PC-3 (cell line): ENCODE measurements at regions not wholly inside any gene's neighbourhood (a gene's known extent, or its start where the extent isn't known, plus 50 kb on each side); places are given as distances from the start of the nearest gene placed in this dataset.

ENCODE experiments used
- ATAC-seq: fragments of 200-7000 bp; cut with Tn5 transposase; 2 replicates; pipeline ENCODE4 v1.9.1; 2020; ENCODE audit warnings: mild to moderate bottlenecking, moderate library complexity
- BruUV-seq: library from RNA; stranded (reverse); fragments of 400-500 nt; replicated peaks from 2 replicates; lab custom pipeline; 2021; lab: Mats Ljungman, UMichigan
- CTCF ChIA-PET: fragments of 300-600 bp; sonication (Branson Sonifier 250); formaldehyde crosslinking; loops from one replicate; lab custom pipeline; 2022; ENCODE audit warnings: antibody characterized with exemption; lab: Charles Lee
- POLR2A ChIA-PET: fragments of 300-600 bp; sonication (Branson Sonifier 250); formaldehyde crosslinking; loops from one replicate; lab custom pipeline; 2022; ENCODE audit warnings: antibody characterized with exemption; ENCODE audit not compliant: unreplicated experiment; lab: Charles Lee
- DNase-seq: peaks from one replicate; pipeline ENCODE4 v3.0.0-alpha.2; 2015
- H2AFZ ChIP-seq: fragments of 300-600 bp; sonication (generic); 2 replicates; pipeline ENCODE4 v1.6.0; 2016; ENCODE audit warnings: antibody characterized with exemption, low read length
- H3F3A ChIP-seq: fragments of 300-600 bp; sonication (generic); one replicate; pipeline ENCODE4 v1.6.0; 2017; ENCODE audit warnings: antibody characterized with exemption, low read length, control low read depth, mild to moderate bottlenecking; ENCODE audit not compliant: unreplicated experiment
- H3K27ac ChIP-seq: fragments of 300-600 bp; sonication (generic); 2 replicates; pipeline ENCODE4 v1.5.1; 2016; ENCODE audit warnings: mild to moderate bottlenecking, low read length
- H3K27me3 ChIP-seq: fragments of 300-600 bp; sonication (generic); 2 replicates; pipeline ENCODE4 v1.6.1; 2016; ENCODE audit warnings: low read length, mixed read lengths
- H3K36me3 ChIP-seq: fragments of 300-600 bp; sonication (generic); 2 replicates; pipeline ENCODE4 v1.6.1; 2016; ENCODE audit warnings: low read depth, mixed run types, low read length, mixed read lengths
- H3K4me1 ChIP-seq: fragments of 300-600 bp; sonication (generic); 2 replicates; pipeline ENCODE4 v1.5.1; 2016; ENCODE audit warnings: low read length; ENCODE audit not compliant: insufficient read depth
- H3K4me2 ChIP-seq: fragments of 300-600 bp; sonication (generic); 2 replicates; pipeline ENCODE4 v1.6.0; 2016; ENCODE audit warnings: low read length
- H3K4me3 ChIP-seq: fragments of 300-600 bp; sonication (generic); 2 replicates; pipeline ENCODE4 v1.5.1; 2016; ENCODE audit warnings: mild to moderate bottlenecking, low read length, mixed read lengths
- H3K79me2 ChIP-seq: fragments of 300-600 bp; sonication (generic); 2 replicates; pipeline ENCODE4 v1.6.1; 2017; ENCODE audit warnings: low read length, mixed read lengths
- H3K9ac ChIP-seq: fragments of 300-600 bp; sonication (generic); 2 replicates; pipeline ENCODE4 v1.6.0; 2016; ENCODE audit warnings: mild to moderate bottlenecking, low read length
- H3K9me2 ChIP-seq: fragments of 300-600 bp; sonication (generic); replicated peaks from 2 replicates; pipeline ENCODE4 v1.6.1; 2016; ENCODE audit warnings: mixed run types, low read length, mixed read lengths
- H3K9me3 ChIP-seq: fragments of 300-600 bp; sonication (generic); 2 replicates; pipeline ENCODE4 v1.6.1; 2016; ENCODE audit warnings: low read length, mixed read lengths
- H4K20me1 ChIP-seq: fragments of 300-600 bp; sonication (generic); 2 replicates; pipeline ENCODE4 v1.6.1; 2016; ENCODE audit warnings: low read length, mixed read lengths
- CTCF ChIP-seq: fragments of 300-600 bp; sonication (generic); conservative IDR thresholded peaks from 2 replicates; pipeline ENCODE4 v1.5.1; 2017; ENCODE audit warnings: antibody characterized with exemption, low read depth, mild to moderate bottlenecking, low read length
- EZH2 ChIP-seq: fragments of 300-600 bp; sonication (generic); IDR thresholded peaks from one replicate; pipeline ENCODE4 v1.6.1; 2017; ENCODE audit warnings: antibody characterized with exemption, mild to moderate bottlenecking, low read length; ENCODE audit not compliant: unreplicated experiment
- EZH2phosphoT487 ChIP-seq: fragments of 300-600 bp; sonication (generic); IDR thresholded peaks from 2 replicates; pipeline ENCODE4 v1.6.1; 2018; ENCODE audit warnings: mild to moderate bottlenecking, antibody characterized with exemption, low read length, borderline replicate concordance
- intact Hi-C: fragments of 100-400 bp; cut with micrococcal nuclease; formaldehyde crosslinking; loops from 2 replicates; pipeline ENCODE4 v1.9.0; 2023

DNA sequence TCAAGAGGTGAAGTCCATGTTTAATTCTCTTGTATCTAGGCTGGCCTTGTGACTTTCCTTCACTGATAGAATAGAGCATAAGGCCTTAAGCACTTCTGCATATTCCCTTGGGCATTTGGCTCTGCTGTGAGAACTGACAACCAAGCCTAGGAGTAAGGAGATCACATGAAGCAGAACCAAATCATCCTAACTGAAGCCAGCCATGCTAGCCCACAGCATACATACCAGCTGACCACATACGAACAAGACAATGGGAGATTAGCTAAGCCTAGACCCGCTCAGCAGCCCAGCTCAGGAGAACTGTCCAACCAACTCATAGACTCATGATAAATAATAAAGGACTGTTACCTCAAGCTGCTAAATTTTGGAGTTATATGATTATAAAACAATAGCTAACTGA is 114.6 kb upstream of the NEK7 start:
- Histone ChIP-seq H3K36me3 (no peaks in the 10 kb centered on the region), H3K27me3 (no peaks in the 10 kb centered on the region), H4K20me1 (no peaks in the 10 kb centered on the region), H3K9me3 (no peaks in the 10 kb centered on the region), H3K4me2 (no peak overlapping the region), H3K9ac (no peak overlapping the region), H2AFZ (no peak overlapping the region), H3F3A (no peaks in the 10 kb centered on the region), H3K79me2 (no peaks in the 10 kb centered on the region), H3K27ac (no peak overlapping the region), H3K4me1 (no peaks in the 10 kb centered on the region), H3K4me3 (no peak overlapping the region), H3K9me2 (no peaks in the 10 kb centered on the region)
- ChIA-PET CTCF (no interaction called here), POLR2A (no interaction called here)
- TF ChIP-seq EZH2phosphoT487 (no peak), CTCF (no peak), EZH2 (no peak)
- no TSS peak for BruUV-seq
- ATAC-seq (no peak), DNase-seq (no peak)
- intact Hi-C loops, result no loop called here

- DNase-seq, result no peak
- no TSS peak for BruUV-seq
These were observed 108.9 kb upstream of the NEK7 start for GRCh38 chr1:198047913-198048312.

GRCh38 chr1:198054510-198054909 is 102.3 kb upstream of the NEK7 start:
- ChIA-PET POLR2A (no interaction called here), CTCF (no interaction called here)
- Histone ChIP-seq H3K27me3 (no peaks in the 10 kb centered on the region), H3K9me3 (no peaks in the 10 kb centered on the region), H3K27ac (no peak overlapping the region), H3K9me2 (no peaks in the 10 kb centered on the region), H3K4me1 (no peaks in the 10 kb centered on the region), H2AFZ (no peak overlapping the region), H3K79me2 (no peaks in the 10 kb centered on the region), H3K36me3 (no peaks in the 10 kb centered on the region), H3K9ac (no peak overlapping the region), H3K4me2 (no peak overlapping the region), H4K20me1 (no peaks in the 10 kb centered on the region), H3K4me3 (no peak overlapping the region), H3F3A (no peaks in the 10 kb centered on the region)
- DNase-seq (no peak), ATAC-seq (no peak)
- BruUV-seq, result no TSS peak
- TF ChIP-seq EZH2 (no peak), EZH2phosphoT487 (no peak), CTCF (no peak)
- intact Hi-C loops, result no loop called here

More at GRCh38 chr1:198047913-198048312, 108.9 kb upstream of the NEK7 start:
- H3F3A ChIP-seq, result no peaks in the 10 kb centered on the region
- no peak overlapping the region for H3K9ac ChIP-seq
- no peaks in the 10 kb centered on the region for H3K36me3 ChIP-seq
- H3K9me2 ChIP-seq, result no peaks in the 10 kb centered on the region
- TF ChIP-seq EZH2phosphoT487, result no peak
- TF ChIP-seq CTCF, result no peak
- TF ChIP-seq EZH2, result no peak
- no peak overlapping the region for H3K4me2 ChIP-seq
- H3K9me3 ChIP-seq, result no peaks in the 10 kb centered on the region
- no peak overlapping the region for H3K4me3 ChIP-seq
- CTCF ChIA-PET, result no interaction called here
- no peak overlapping the region for H2AFZ ChIP-seq
- H3K27ac ChIP-seq, result no peak overlapping the region
- H3K79me2 ChIP-seq, result no peaks in the 10 kb centered on the region
- POLR2A ChIA-PET, result no interaction called here
- H3K4me1 ChIP-seq, result no peaks in the 10 kb centered on the region
- no peak for ATAC-seq
- no peaks in the 10 kb centered on the region for H4K20me1 ChIP-seq
- no peaks in the 10 kb centered on the region for H3K27me3 ChIP-seq
- intact Hi-C loops, result no loop called here
